Loucy (cell line): ENCODE measurements at regions not wholly inside any gene's neighbourhood (a gene's known extent, or its start where the extent isn't known, plus 50 kb on each side); places are given as distances from the start of the nearest gene placed in this dataset.
"Not testable (repeated sequence)": the region's sequence is repeated elsewhere in the genome, so short reads cannot be mapped to it uniquely, and the experiment has no call there.

Experiments used
- EZH2phosphoT487 ChIP-seq: fragments of 200-600 bp; IDR thresholded peaks from 2 replicates; pipeline ENCODE4 v1.6.1; 2018; ENCODE audit warnings: antibody characterized with exemption, mild to moderate bottlenecking, moderate library complexity, borderline replicate concordance
- TF ChIP-seq, protein P1 (sequence below): fragments of 200-600 bp; sonication (generic); conservative IDR thresholded peaks from 2 replicates; pipeline ENCODE4 v1.5.1; 2014; ENCODE audit warnings: mild to moderate bottlenecking, antibody characterized with exemption, low read length

DNA sequence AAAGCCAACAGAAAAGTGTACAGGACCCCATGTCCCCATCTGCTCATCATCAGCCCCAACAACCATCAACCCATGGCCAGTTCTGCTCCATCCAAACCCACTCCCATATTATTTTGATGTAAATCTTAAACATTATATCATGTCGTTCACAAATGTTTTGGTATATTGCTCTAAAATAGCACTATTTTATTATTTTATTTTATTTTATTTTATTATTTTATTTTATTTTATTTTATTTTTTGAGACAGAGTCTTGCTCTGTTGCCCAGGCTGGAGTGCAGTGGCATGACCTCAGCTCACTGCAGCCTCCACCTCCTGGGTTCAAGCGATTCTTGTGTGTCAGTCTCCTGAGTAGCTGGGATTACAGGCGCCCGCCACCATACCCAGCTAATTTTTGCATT is 72.0 kb upstream of the RALGAPA2 start:
- TF ChIP-seq, protein P1, sequence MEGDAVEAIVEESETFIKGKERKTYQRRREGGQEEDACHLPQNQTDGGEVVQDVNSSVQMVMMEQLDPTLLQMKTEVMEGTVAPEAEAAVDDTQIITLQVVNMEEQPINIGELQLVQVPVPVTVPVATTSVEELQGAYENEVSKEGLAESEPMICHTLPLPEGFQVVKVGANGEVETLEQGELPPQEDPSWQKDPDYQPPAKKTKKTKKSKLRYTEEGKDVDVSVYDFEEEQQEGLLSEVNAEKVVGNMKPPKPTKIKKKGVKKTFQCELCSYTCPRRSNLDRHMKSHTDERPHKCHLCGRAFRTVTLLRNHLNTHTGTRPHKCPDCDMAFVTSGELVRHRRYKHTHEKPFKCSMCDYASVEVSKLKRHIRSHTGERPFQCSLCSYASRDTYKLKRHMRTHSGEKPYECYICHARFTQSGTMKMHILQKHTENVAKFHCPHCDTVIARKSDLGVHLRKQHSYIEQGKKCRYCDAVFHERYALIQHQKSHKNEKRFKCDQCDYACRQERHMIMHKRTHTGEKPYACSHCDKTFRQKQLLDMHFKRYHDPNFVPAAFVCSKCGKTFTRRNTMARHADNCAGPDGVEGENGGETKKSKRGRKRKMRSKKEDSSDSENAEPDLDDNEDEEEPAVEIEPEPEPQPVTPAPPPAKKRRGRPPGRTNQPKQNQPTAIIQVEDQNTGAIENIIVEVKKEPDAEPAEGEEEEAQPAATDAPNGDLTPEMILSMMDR, result not testable (repeated sequence)
- TF ChIP-seq EZH2phosphoT487, result not testable (repeated sequence)
